ENCODE measurements at regions not wholly inside any gene's neighbourhood (a gene's known extent, or its start where the extent isn't known, plus 50 kb on each side); places are given as distances from the start of the nearest gene placed in this dataset.
"Not testable (repeated sequence)": the region's sequence is repeated elsewhere in the genome, so short reads cannot be mapped to it uniquely, and the experiment has no call there.

GRCh38 chr6:156601152-156602065 is 175.8 kb upstream of the ARID1B start:
- no peak for DNase-seq (ENCODE audit: low read depth)

GRCh38 chr6:156600678-156601077 is 176.5 kb upstream of the ARID1B start:
- no peak for DNase-seq (ENCODE audit: low read depth)

GRCh38 chr6:156599978-156600590 is 177.1 kb upstream of the ARID1B start:
- DNase-seq (ENCODE audit: low read depth) = no peak

- no peak for DNase-seq (ENCODE audit: low read depth)
Observed at GRCh38 chr6:156599366-156599765, 177.8 kb upstream of the ARID1B start.

GRCh38 chr6:156598855-156599180 is 178.4 kb upstream of the ARID1B start:
- no peak for DNase-seq (ENCODE audit: low read depth)

GRCh38 chr6:156598071-156598854 is 178.9 kb upstream of the ARID1B start:
- no peak for DNase-seq (ENCODE audit: low read depth)

GRCh38 chr6:156597095-156597494 is 180.1 kb upstream of the ARID1B start:
- DNase-seq (ENCODE audit: low read depth) = no peak

GRCh38 chr6:156595476-156595875 is 181.7 kb upstream of the ARID1B start:
- no peak for DNase-seq (ENCODE audit: low read depth)

- no peak for DNase-seq (ENCODE audit: low read depth)
Observed at GRCh38 chr6:156593893-156594292, 183.3 kb upstream of the ARID1B start.

- DNase-seq (ENCODE audit: low read depth) = no peak
Observed at GRCh38 chr6:156593127-156593526, 184.1 kb upstream of the ARID1B start.

- no peak for DNase-seq (ENCODE audit: low read depth)
Observed at GRCh38 chr6:156590482-156590881, 186.7 kb upstream of the ARID1B start.

- DNase-seq (ENCODE audit: low read depth) = peak; percentile 57
Observed at GRCh38 chr6:156589281-156589680, 187.9 kb upstream of the ARID1B start.

- DNase-seq (ENCODE audit: low read depth) = no peak
Observed at GRCh38 chr6:156587751-156588301, 189.4 kb upstream of the ARID1B start.

GRCh38 chr6:156587071-156587470 is 190.1 kb upstream of the ARID1B start:
- no peak for DNase-seq (ENCODE audit: low read depth)

- DNase-seq (ENCODE audit: low read depth) = no peak
Observed at GRCh38 chr6:156585859-156586258, 191.3 kb upstream of the ARID1B start.

GRCh38 chr6:156584121-156584520 is 193.1 kb upstream of the ARID1B start:
- DNase-seq (ENCODE audit: low read depth) = not testable (repeated sequence)

- no peak for DNase-seq (ENCODE audit: low read depth)
Observed at GRCh38 chr6:156583083-156583482, 194.1 kb upstream of the ARID1B start.

GRCh38 chr6:156582509-156582992 is 194.6 kb upstream of the ARID1B start:
- DNase-seq (ENCODE audit: low read depth) = no peak

GRCh38 chr6:156579564-156579963 is 197.6 kb upstream of the ARID1B start:
- no peak for DNase-seq (ENCODE audit: low read depth)

- DNase-seq (ENCODE audit: low read depth) = no peak
Observed at GRCh38 chr6:156577749-156578148, 199.4 kb upstream of the ARID1B start.

GRCh38 chr6:156575361-156575760 is 201.8 kb upstream of the ARID1B start:
- no peak for DNase-seq (ENCODE audit: low read depth)

GRCh38 chr6:156564807-156565149 is 212.4 kb upstream of the ARID1B start:
- no peak for DNase-seq (ENCODE audit: low read depth)

All from renal cortical epithelial cell (primary cell).